ENCODE measurements at regions not wholly inside any gene's neighbourhood (a gene's known extent, or its start where the extent isn't known, plus 50 kb on each side); places are given as distances from the start of the nearest gene placed in this dataset.

GRCh38 chr10:30171601-30172000, 112.2 kb upstream of the JCAD start:
- in situ Hi-C loops (cut with MboI) (no loop called here), intact Hi-C loops (cut with micrococcal nuclease; ENCODE audit: unreplicated experiment) (no loop called here)
- 25% methylated on average over 4 of the region's 4 CpGs for WGBS (ENCODE audit: insufficient coverage, insufficient replicate concordance, low lambda C conversion rate, missing lambda C conversion rate)

More at GRCh38 chr10:30171601-30172000, 112.2 kb upstream of the JCAD start:
- Histone ChIP-seq H3K4me1 (ENCODE audit: control insufficient read depth, insufficient read depth, low read length) (no peaks in the 10 kb centered on the region), H3K9ac (ENCODE audit: control insufficient read depth, insufficient read depth, low read length) (no peak overlapping the region), H3K27me3 (replicated peaks in 1 of 2; ENCODE audit: control insufficient read depth in 2 of 2, insufficient read depth in 2 of 2, low read length in 1 of 2) (no peaks in the 10 kb centered on the region; a peak in 1 of 4 replicates), H4K20me1 (ENCODE audit: control insufficient read depth, insufficient read depth) (no peaks in the 10 kb centered on the region), H3K36me3 (ENCODE audit: control insufficient read depth in 2 of 2, insufficient read depth in 2 of 2, low read length in 1 of 2) (no peaks in the 10 kb centered on the region), H2AFZ (ENCODE audit: control insufficient read depth, low read depth, low read length) (no peak overlapping the region), H3K9me3 (replicated peaks; ENCODE audit: control insufficient read depth, insufficient read depth, low read length) (no peaks in the 10 kb centered on the region), H3K4me2 (ENCODE audit: control insufficient read depth, insufficient read depth) (no peak overlapping the region), H3K4me3 (no peak overlapping the region), H3K79me2 (ENCODE audit: control insufficient read depth, insufficient read depth, low read length) (no peaks in the 10 kb centered on the region), H3K27ac (ENCODE audit: control insufficient read depth, insufficient read depth) (no peak overlapping the region)
- TF ChIP-seq MTA3 (IDR thresholded peaks at IDR 0.05; ENCODE audit: borderline replicate concordance, low read length): no peak
- TF ChIP-seq MYC (IDR thresholded peaks at IDR 0.05; ENCODE audit: insufficient read depth, insufficient read length, insufficient replicate concordance, low read length, severe bottlenecking): no peak
- no peak for TF ChIP-seq TAF1 (IDR thresholded peaks at IDR 0.05; ENCODE audit: borderline replicate concordance, low read depth, low read length)
- no peak for TF ChIP-seq HDAC2 (IDR thresholded peaks at IDR 0.05)
- no peak for TF ChIP-seq CHD2 (IDR thresholded peaks at IDR 0.05; ENCODE audit: borderline replicate concordance, low read depth, low read length)
- TF ChIP-seq, protein P1, sequence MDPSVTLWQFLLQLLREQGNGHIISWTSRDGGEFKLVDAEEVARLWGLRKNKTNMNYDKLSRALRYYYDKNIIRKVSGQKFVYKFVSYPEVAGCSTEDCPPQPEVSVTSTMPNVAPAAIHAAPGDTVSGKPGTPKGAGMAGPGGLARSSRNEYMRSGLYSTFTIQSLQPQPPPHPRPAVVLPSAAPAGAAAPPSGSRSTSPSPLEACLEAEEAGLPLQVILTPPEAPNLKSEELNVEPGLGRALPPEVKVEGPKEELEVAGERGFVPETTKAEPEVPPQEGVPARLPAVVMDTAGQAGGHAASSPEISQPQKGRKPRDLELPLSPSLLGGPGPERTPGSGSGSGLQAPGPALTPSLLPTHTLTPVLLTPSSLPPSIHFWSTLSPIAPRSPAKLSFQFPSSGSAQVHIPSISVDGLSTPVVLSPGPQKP (IDR thresholded peaks at IDR 0.05; ENCODE audit: low read depth, low read length): no peak
- no peak for TF ChIP-seq CUX1 (IDR thresholded peaks at IDR 0.05; ENCODE audit: insufficient replicate concordance, low read depth, low read length)
- no peak for TF ChIP-seq MEF2A (IDR thresholded peaks at IDR 0.05; ENCODE audit: insufficient read depth, low read depth, low read length)
- no peak for TF ChIP-seq CREB1 (IDR thresholded peaks at IDR 0.05; ENCODE audit: low read depth)
- TF ChIP-seq, protein P2, sequence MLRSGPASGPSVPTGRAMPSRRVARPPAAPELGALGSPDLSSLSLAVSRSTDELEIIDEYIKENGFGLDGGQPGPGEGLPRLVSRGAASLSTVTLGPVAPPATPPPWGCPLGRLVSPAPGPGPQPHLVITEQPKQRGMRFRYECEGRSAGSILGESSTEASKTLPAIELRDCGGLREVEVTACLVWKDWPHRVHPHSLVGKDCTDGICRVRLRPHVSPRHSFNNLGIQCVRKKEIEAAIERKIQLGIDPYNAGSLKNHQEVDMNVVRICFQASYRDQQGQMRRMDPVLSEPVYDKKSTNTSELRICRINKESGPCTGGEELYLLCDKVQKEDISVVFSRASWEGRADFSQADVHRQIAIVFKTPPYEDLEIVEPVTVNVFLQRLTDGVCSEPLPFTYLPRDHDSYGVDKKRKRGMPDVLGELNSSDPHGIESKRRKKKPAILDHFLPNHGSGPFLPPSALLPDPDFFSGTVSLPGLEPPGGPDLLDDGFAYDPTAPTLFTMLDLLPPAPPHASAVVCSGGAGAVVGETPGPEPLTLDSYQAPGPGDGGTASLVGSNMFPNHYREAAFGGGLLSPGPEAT (IDR thresholded peaks at IDR 0.05; ENCODE audit: low read depth): no peak
- no peak for TF ChIP-seq PAX5 (IDR thresholded peaks at IDR 0.05; ENCODE audit: borderline replicate concordance, low read depth, low read length)
- no peak for TF ChIP-seq REST (IDR thresholded peaks at IDR 0.05; ENCODE audit: low read depth, low read length)
- no peak for TF ChIP-seq NFYB (IDR thresholded peaks at IDR 0.05; ENCODE audit: insufficient read depth, low read depth, low read length)
- SMC1A ChIA-PET (ENCODE audit: uncharacterized antibody, unreplicated experiment): no interaction called here
- FAIRE-seq (no peak), DNase-seq (ENCODE audit: low read depth, low spot score) (no peak), ATAC-seq (no peak)
- BruUV-seq (replicated peaks): no TSS peak
- RAD21 ChIA-PET (ENCODE audit: unreplicated experiment): no interaction called here
- POLR2A ChIA-PET: no interaction called here
- CTCF ChIA-PET: no interaction called here

Data from GM12878 (cell line).